OCI-LY3 (cell line): ENCODE measurements at regions not wholly inside any gene's neighbourhood (a gene's known extent, or its start where the extent isn't known, plus 50 kb on each side); places are given as distances from the start of the nearest gene placed in this dataset.

ENCODE experiments used
- H2AFZ ChIP-seq: fragments of 200-600, 300-600 bp; shearing (Covaris generic); 2 replicates; pipeline ENCODE4 v1.6.0; 2014; ENCODE audit warnings: antibody characterized with exemption, low read depth, low read length
- H3K27ac ChIP-seq: fragments of 200-600, 300-600 bp; sonication (generic); 2 replicates; pipeline ENCODE4 v1.5.1; 2014; ENCODE audit warnings: mild to moderate bottlenecking, low read length, moderate library complexity, mixed read lengths
- H3K27me3 ChIP-seq: fragments of 200-600, 300-600 bp; sonication (generic); 2 replicates; pipeline ENCODE4 v1.6.1; 2014; ENCODE audit warnings: low read depth, low read length, mixed read lengths
- H3K36me3 ChIP-seq: fragments of 200-600, 300-600 bp; sonication (generic); replicated peaks from 2 replicates; pipeline ENCODE3; 2014; ENCODE audit warnings: low read depth, low read length, mixed read lengths
- H3K4me1 ChIP-seq: fragments of 300-600, 200-600 bp; sonication (generic); 2 replicates; pipeline ENCODE4 v1.6.1; 2014; ENCODE audit warnings: low read length, mixed read lengths
- H3K4me2 ChIP-seq: fragments of 200-600, 300-600 bp; sonication (generic); 2 replicates; pipeline ENCODE4 v1.6.1; 2014; ENCODE audit warnings: low read length, mixed read lengths
- H3K4me3 ChIP-seq: fragments of 300-600, 200-600 bp; sonication (generic); 2 replicates; pipeline ENCODE4 v1.5.1; 2014; ENCODE audit warnings: antibody characterized with exemption, mild to moderate bottlenecking, low read length, moderate library complexity
- H3K79me2 ChIP-seq: fragments of 300-600, 200-600 bp; shearing (Covaris generic); 2 replicates; pipeline ENCODE4 v1.6.1; 2014; ENCODE audit warnings: mild to moderate bottlenecking, low read length, mixed read lengths
- H3K9ac ChIP-seq: fragments of 300-600, 200-600 bp; shearing (Covaris generic); 2 replicates; pipeline ENCODE4 v1.6.0; 2014; ENCODE audit warnings: mild to moderate bottlenecking, low read length, moderate library complexity
- H3K9me3 ChIP-seq: fragments of 200-600, 300-600 bp; shearing (Covaris generic); 2 replicates; pipeline ENCODE4 v1.6.1; 2014; ENCODE audit warnings: low read length, mixed read lengths; ENCODE audit not compliant: insufficient read depth
- H4K20me1 ChIP-seq: fragments of 200-600, 300-600 bp; sonication (generic); 2 replicates; pipeline ENCODE4 v1.6.1; 2016; ENCODE audit warnings: low read length, mixed read lengths; ENCODE audit not compliant: insufficient read depth
- CTCF ChIP-seq: fragments of 200-600, 300-600 bp; sonication (generic); IDR thresholded peaks from 2 replicates; pipeline ENCODE4 v1.5.1; 2014; ENCODE audit warnings: antibody characterized with exemption, low read length, low read depth
- EZH2phosphoT487 ChIP-seq: fragments of 200-600 bp; shearing (Covaris generic); IDR thresholded peaks from 2 replicates; pipeline ENCODE4 v1.6.1; 2018; ENCODE audit warnings: antibody characterized with exemption, mixed run types, low read depth

DNA sequence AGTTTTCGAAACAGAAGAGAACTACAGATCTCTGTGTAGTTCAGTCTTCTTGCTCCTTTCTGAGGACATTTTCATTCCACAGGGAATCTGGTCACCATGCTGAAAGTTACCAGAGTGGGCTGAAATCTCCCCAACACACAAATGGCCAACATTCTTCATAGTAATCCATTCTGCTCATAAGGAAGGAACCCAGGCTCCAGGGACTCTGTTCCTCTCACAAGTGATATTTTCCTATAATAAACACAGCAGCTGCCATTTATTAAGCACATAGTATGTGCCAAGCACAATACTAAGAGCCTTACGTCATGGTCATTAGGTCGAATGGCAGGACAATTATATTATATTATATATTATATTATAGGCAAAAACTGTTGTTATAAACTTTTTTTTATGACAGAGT lies 109.8 kb downstream of the RAB11FIP2 start:
- Histone ChIP-seq H3K36me3 (no peaks in the 10 kb centered on the region), H3K4me3 (no peak overlapping the region), H4K20me1 (no peaks in the 10 kb centered on the region), H3K4me2 (no peak overlapping the region), H3K9ac (no peak overlapping the region), H3K27ac (no peak overlapping the region), H3K27me3 (no peaks in the 10 kb centered on the region), H2AFZ (no peak overlapping the region), H3K79me2 (no peaks in the 10 kb centered on the region), H3K9me3 (no peaks in the 10 kb centered on the region), H3K4me1 (no peaks in the 10 kb centered on the region)
- TF ChIP-seq CTCF (no peak), EZH2phosphoT487 (no peak)

DNA sequence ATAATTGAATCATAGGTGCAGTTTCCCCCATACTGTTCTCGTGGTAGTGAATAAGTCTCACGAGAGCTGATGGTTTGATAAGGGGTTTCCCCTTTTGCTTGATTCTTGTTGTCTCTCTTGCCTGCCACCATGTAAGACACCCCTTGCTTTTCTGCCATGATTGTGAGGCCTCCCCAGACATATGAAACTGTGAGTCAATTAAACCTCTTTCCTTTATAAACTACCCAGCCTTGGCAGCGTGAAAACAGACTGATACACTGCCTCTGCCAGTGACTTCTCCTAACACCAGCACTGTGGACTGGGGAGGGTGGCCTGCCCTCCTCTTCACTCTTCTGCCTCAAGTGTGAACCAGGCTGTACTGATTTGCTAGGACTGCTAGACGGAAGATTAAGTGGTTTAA lies 108.6 kb downstream of the RAB11FIP2 start:
- Histone ChIP-seq H3K9ac (no peak overlapping the region), H3K36me3 (no peaks in the 10 kb centered on the region), H4K20me1 (no peaks in the 10 kb centered on the region), H3K4me2 (no peak overlapping the region), H3K79me2 (no peaks in the 10 kb centered on the region), H3K4me3 (no peak overlapping the region), H2AFZ (no peak overlapping the region), H3K27me3 (no peaks in the 10 kb centered on the region), H3K27ac (no peak overlapping the region), H3K4me1 (no peaks in the 10 kb centered on the region), H3K9me3 (no peaks in the 10 kb centered on the region)
- TF ChIP-seq EZH2phosphoT487 (no peak), CTCF (no peak)

- Histone ChIP-seq H3K4me2 (no peak overlapping the region), H3K27me3 (no peaks in the 10 kb centered on the region), H3K4me3 (no peak overlapping the region), H3K27ac (no peak overlapping the region), H3K36me3 (no peaks in the 10 kb centered on the region), H3K9me3 (no peaks in the 10 kb centered on the region), H3K79me2 (no peaks in the 10 kb centered on the region), H3K4me1 (no peaks in the 10 kb centered on the region), H3K9ac (no peak overlapping the region), H4K20me1 (no peaks in the 10 kb centered on the region), H2AFZ (no peak overlapping the region)
- TF ChIP-seq EZH2phosphoT487 (no peak), CTCF (no peak)
Observed at GRCh38 chr10:117942226-117942625, 104.5 kb downstream of the RAB11FIP2 start.

GRCh38 chr10:117944676-117945447 lies 101.9 kb downstream of the RAB11FIP2 start:
- no peaks in the 10 kb centered on the region for H3K27me3 ChIP-seq
- no peaks in the 10 kb centered on the region for H3K4me1 ChIP-seq
- TF ChIP-seq EZH2phosphoT487 (no peak), CTCF (no peak)
- H3K9ac ChIP-seq = no peak overlapping the region
- no peak overlapping the region for H3K4me2 ChIP-seq
- H3K36me3 ChIP-seq = no peaks in the 10 kb centered on the region
- H3K9me3 ChIP-seq = no peaks in the 10 kb centered on the region
- H4K20me1 ChIP-seq = no peaks in the 10 kb centered on the region
- no peak overlapping the region for H3K4me3 ChIP-seq
- H3K79me2 ChIP-seq = no peaks in the 10 kb centered on the region
- H2AFZ ChIP-seq = no peak overlapping the region
- no peak overlapping the region for H3K27ac ChIP-seq
